ENCODE measurements at regions not wholly inside any gene's neighbourhood (a gene's known extent, or its start where the extent isn't known, plus 50 kb on each side); places are given as distances from the start of the nearest gene placed in this dataset.

DNA sequence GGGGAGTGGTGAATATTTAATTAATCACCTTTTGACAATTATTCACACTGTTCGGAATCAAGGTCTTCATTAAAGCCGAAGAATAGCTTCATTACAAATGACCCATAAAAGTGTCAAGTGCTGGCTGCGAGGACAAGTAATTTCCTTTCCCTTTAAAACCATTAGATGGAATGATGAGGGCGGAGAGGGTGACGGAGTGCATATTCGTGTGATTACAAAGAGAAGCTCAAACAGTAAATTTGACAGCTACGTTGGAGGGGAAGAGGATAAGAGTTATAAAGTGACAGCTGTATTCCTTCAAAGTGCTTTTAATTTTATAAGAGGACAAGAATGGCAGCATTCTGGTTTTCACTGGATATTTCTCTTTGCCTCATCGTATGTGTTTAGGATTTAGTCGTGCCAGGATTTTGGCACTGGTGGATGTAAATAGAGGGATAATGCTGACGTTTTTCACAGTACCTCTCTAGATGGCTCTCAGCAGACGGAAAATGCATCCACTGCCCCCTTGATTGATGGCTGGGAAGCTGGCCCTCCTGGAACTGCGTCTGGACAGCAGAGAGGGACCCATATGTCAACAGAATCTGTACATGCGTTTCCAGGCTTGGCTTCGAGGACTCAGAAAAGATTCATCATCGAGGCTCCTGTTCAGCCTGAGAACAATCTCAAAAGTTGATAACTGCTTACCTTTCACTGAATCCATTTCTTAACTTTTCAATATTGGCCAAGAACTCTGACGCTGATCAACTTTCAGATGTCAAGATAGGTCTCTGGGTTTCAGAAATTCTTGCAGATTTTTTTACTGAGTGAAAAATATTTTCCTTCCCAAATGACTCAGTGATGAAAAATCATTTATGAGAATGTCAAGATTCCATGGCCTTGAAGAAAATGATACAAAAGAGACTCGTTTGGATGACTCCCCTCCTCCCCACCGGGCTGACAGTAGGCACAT is 50.4 kb upstream of the IRX2 start:
- POLR2A ChIA-PET: interaction anchor here (0.5 kb wide), 1 partner anchor 10 kb away, joined by 4 read pairs; no protein-coding TSS in a partner anchor
- no peak for ATAC-seq
- H3K9me3 ChIP-seq: no peaks in the 10 kb centered on the region
- no peak for FAIRE-seq
- H3K27ac ChIP-seq: no peak overlapping the region
- H3K4me1 ChIP-seq: no peaks in the 10 kb centered on the region
- TF ChIP-seq, protein P1, sequence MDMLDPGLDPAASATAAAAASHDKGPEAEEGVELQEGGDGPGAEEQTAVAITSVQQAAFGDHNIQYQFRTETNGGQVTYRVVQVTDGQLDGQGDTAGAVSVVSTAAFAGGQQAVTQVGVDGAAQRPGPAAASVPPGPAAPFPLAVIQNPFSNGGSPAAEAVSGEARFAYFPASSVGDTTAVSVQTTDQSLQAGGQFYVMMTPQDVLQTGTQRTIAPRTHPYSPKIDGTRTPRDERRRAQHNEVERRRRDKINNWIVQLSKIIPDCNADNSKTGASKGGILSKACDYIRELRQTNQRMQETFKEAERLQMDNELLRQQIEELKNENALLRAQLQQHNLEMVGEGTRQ (IDR thresholded peaks at IDR 0.05): no peak
- no peak for TF ChIP-seq CBX2 (IDR thresholded peaks at IDR 0.05; ENCODE audit: borderline replicate concordance, low read depth)
- no peak for TF ChIP-seq ESRRA (IDR thresholded peaks at IDR 0.05; ENCODE audit: borderline replicate concordance, low read length)
- TF ChIP-seq NFE2L2 (conservative IDR thresholded peaks at IDR 0.05; ENCODE audit: low read length): no peak
- TF ChIP-seq RCOR1 (IDR thresholded peaks at IDR 0.05; ENCODE audit: low read depth, low read length): no peak
- TF ChIP-seq JUNB (IDR thresholded peaks at IDR 0.05): no peak
- TF ChIP-seq, protein P2, sequence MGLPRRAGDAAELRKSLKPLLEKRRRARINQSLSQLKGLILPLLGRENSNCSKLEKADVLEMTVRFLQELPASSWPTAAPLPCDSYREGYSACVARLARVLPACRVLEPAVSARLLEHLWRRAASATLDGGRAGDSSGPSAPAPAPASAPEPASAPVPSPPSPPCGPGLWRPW (IDR thresholded peaks at IDR 0.05): no peak
- no peak for TF ChIP-seq PBX3 (IDR thresholded peaks at IDR 0.05)
- TF ChIP-seq, protein P3, sequence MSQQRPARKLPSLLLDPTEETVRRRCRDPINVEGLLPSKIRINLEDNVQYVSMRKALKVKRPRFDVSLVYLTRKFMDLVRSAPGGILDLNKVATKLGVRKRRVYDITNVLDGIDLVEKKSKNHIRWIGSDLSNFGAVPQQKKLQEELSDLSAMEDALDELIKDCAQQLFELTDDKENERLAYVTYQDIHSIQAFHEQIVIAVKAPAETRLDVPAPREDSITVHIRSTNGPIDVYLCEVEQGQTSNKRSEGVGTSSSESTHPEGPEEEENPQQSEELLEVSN (IDR thresholded peaks at IDR 0.05; ENCODE audit: borderline replicate concordance, low read depth): no peak
- TF ChIP-seq HOXB13 (CRISPR knock-in tag; IDR thresholded peaks at IDR 0.05; ENCODE audit: low read depth): no peak
- no peak for TF ChIP-seq REST (IDR thresholded peaks at IDR 0.05)
- TF ChIP-seq CEBPB (IDR thresholded peaks at IDR 0.05): no peak
- no peak for TF ChIP-seq HOXA7 (CRISPR knock-in tag; IDR thresholded peaks at IDR 0.05)
- TF ChIP-seq RARB (CRISPR knock-in tag; IDR thresholded peaks at IDR 0.05): no peak
- no peak for TF ChIP-seq FOSL2 (IDR thresholded peaks at IDR 0.05)
- TF ChIP-seq FOSL2 (CRISPR knock-in tag; IDR thresholded peaks at IDR 0.05): no peak
- no peak for TF ChIP-seq FOXS1 (CRISPR knock-in tag; IDR thresholded peaks at IDR 0.05)
- TF ChIP-seq SMC3 (IDR thresholded peaks at IDR 0.05): no peak
- TF ChIP-seq EP300 (IDR thresholded peaks at IDR 0.05): no peak
- no peak for DNase-seq (ENCODE audit: low read depth in 1 of 2, low spot score in 1 of 2)
- 3% methylated on average over 18 of the region's 18 CpGs for WGBS (ENCODE audit: missing lambda C conversion rate)
- H3K4me3 ChIP-seq: no peak overlapping the region
- no peak overlapping the region for H3K4me2 ChIP-seq
- CTCF ChIA-PET: no interaction called here

All from A549 (cell line).